HFF-Myc (cell line): ENCODE measurements at regions not wholly inside any gene's neighbourhood (a gene's known extent, or its start where the extent isn't known, plus 50 kb on each side); places are given as distances from the start of the nearest gene placed in this dataset.

Source experiments
- DNase-seq: peaks from one replicate; pipeline ENCODE4 v3.0.0-alpha.2; 2011; ENCODE audit warnings: low read depth; ENCODE audit errors: extremely low read depth
- H3K4me3 ChIP-seq: replicated peaks from 2 replicates; pipeline ENCODE4 v1.5.1; 2011; ENCODE audit warnings: low read depth, mild to moderate bottlenecking, control low read depth, low read length
- TF ChIP-seq, protein P1 (sequence below): IDR thresholded peaks from 2 replicates; pipeline ENCODE4 v1.5.1; 2012; ENCODE audit warnings: mild to moderate bottlenecking, low read depth, low read length, control low read depth; ENCODE audit errors: missing control alignments

DNA sequence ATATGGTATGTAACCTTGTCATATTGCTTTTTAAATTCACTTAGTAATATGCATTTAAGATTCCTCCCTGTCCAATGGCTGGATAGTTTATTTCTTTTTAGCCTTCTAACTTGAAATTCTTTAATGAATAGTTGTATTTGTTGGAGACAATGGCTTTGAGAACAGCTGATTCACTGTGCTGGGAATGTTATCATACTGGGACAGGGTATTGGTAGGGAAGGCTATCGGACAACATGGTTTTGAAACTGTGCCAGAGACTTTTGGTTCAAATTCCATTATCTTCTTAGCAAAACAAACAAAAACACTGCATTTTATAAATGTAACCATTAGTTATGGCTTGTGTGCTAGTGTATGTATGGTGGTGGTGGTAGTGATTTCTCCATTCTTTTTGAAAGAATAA lies 517.1 kb upstream of the ANKRD30A start:
- no peak for DNase-seq
- TF ChIP-seq, protein P1, sequence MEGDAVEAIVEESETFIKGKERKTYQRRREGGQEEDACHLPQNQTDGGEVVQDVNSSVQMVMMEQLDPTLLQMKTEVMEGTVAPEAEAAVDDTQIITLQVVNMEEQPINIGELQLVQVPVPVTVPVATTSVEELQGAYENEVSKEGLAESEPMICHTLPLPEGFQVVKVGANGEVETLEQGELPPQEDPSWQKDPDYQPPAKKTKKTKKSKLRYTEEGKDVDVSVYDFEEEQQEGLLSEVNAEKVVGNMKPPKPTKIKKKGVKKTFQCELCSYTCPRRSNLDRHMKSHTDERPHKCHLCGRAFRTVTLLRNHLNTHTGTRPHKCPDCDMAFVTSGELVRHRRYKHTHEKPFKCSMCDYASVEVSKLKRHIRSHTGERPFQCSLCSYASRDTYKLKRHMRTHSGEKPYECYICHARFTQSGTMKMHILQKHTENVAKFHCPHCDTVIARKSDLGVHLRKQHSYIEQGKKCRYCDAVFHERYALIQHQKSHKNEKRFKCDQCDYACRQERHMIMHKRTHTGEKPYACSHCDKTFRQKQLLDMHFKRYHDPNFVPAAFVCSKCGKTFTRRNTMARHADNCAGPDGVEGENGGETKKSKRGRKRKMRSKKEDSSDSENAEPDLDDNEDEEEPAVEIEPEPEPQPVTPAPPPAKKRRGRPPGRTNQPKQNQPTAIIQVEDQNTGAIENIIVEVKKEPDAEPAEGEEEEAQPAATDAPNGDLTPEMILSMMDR, result no peak
- no peak overlapping the region for H3K4me3 ChIP-seq

DNA sequence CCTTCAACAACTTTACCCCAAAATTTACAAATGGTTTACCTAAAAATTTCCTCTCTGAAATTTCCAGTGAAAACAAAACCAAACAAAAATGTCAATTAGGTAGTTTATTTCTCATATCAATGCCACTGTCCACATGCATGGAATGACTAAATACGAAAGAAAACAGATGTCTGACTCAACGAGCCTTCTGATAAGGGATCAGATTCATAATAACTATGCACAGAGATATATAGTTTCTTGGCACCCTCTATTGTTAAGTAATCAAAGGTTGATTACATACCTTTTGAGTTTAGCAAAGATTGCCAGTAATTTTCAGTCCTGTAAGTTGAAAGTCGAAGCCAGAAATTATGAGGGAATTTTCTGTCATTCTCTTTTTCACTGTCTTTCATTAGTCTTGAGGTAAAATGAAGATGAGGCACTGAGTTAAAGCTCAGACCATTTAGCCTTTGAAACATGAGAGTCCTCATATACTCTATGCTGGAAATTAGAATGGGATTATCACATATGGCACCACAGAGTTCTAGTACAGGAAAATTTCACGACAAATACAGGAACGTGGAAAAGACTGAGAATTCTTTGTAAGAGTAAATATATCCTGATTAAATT lies 519.1 kb upstream of the ANKRD30A start:
- H3K4me3 ChIP-seq, result no peak overlapping the region
- TF ChIP-seq, protein P1, result no peak
- no peak for DNase-seq

DNA sequence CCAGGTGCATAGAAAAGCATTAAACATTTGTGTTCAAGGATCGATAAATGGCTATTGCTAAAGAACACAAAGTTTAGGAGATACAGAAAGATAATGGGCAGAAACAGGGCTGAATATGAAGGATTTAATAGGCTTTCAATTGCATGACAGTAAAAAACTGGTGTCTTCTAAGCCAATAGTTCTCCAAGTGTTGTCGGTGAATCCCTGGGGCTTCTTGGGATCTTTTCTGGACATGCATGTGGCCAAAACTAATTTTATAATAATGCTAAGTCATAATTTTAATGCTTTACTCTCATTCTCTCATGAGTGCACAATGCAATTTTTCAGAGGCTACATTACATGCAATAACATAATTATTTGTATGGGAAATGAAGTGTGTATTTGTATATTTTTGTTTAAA lies 521.1 kb upstream of the ANKRD30A start:
- TF ChIP-seq, protein P1, result no peak
- no peak for DNase-seq

DNA sequence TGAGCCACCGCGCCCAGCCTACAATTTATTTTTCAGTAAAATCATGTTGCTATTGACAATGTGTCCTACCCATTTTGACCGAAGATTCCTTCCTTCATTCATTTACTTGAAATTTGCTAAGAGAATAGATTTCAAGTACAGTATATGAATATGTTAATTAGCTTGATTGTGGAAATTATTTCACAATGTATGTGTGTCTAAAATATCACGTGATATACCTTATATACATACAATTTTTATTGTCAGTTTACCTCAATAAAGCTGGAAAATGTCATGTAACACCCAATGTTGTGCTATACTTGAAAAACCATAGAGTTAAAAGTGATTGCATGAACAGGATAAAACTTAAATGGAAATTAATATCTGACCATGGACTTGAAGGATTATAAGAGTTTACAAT lies 521.7 kb upstream of the ANKRD30A start:
- no peak for DNase-seq
- TF ChIP-seq, protein P1, result no peak
- H3K4me3 ChIP-seq, result no peak overlapping the region

More for the DNA sequence above, 521.1 kb upstream of the ANKRD30A start:
- H3K4me3 ChIP-seq, result no peak overlapping the region

DNA sequence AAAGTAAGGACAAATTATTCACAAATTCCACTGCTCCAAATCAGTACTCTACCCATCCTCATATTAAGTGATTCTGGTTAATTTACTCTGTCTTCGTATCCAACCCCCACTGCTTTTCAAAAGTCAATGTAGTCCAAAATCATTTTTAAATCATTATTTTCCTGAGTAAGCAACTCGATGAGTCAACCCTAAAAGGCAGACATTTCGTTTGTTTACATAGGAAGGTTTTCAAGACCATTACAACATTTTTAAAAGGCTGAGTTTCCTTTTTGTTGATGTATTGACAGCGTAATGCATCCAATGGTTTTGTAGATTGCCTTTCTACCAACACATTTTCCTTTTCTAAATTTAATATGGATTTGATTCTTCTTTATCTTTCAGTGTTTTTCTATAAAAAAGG lies 523.0 kb upstream of the ANKRD30A start:
- H3K4me3 ChIP-seq, result no peak overlapping the region
- TF ChIP-seq, protein P1, result no peak
- no peak for DNase-seq

DNA sequence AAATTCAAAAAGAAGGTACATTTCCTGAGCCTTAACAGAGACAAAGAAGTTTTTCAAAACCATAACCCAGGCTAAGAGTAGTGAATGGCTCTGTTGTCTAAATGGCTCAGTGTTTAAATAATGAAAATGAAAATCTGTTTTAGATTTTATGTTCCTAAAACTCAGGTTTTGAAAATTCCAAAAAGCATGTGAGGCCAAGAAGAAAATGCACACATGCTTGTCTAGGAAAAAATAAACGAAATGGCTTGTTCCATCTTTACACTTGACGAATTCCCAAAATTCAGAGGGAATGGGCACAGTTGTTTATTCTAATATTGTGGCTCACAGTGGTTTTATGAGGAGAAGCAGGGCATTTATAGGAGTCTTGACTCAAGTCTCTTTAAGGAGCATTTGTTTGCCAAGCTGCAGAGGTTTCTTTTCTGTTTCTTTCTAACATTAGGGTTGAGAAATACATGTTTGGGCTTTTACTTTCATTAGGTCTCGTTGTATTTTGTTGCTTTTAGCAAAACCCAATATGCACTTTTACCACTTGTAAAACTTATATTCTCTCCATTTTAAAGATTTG lies 527.6 kb upstream of the ANKRD30A start:
- H3K4me3 ChIP-seq, result no peak overlapping the region
- TF ChIP-seq, protein P1, result no peak
- DNase-seq, result no peak

DNA sequence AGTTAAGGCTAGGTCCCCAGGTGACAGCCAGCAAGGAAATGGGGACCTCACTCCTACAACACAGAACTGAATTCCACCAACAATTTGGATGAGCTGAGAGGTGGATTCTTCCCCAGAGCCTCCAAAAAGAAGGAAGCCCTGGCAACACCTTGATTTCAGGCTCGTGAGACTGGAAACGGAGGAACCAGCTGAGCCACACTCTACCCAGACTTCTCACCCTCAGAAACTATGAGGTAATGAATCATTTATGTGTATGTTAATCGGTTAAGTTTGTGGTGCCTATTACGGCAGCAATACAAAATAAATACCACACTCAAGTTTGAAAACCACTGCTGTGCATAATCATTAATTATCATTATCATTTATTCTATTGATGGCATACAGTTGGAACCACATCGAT lies 532.4 kb upstream of the ANKRD30A start:
- no peak overlapping the region for H3K4me3 ChIP-seq
- no peak for DNase-seq
- TF ChIP-seq, protein P1, result no peak
